HG03571 (cell line): ENCODE measurements at regions not wholly inside any gene's neighbourhood (a gene's known extent, or its start where the extent isn't known, plus 50 kb on each side); places are given as distances from the start of the nearest gene placed in this dataset.
"Not testable (repeated sequence)": the region's sequence is repeated elsewhere in the genome, so short reads cannot be mapped to it uniquely, and the experiment has no call there.

ENCODE experiments used
- ATAC-seq: cut with Tn5 transposase; IDR thresholded peaks from one replicate; pipeline ENCODE4 v1.9.1; 2021; ENCODE audit not compliant: unreplicated experiment

DNA sequence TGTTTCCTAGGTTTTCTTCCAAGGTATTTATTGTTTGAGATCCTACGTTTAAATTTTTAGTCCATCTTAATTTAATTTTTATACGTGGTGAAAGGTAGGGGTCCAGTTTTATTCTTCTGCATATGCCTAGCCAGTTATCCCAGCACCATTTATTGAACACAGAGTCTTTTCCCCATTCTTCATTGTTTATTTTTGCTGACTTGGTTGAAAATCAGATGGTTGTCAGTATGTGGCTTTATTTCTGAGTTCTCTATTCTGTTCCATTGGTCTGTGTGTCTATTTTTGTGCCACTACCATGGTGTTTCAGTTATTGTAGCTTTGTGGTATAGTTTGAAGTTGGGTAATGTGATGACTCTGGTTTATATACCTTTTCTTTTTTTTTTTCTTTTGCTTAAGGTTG lies 753.0 kb upstream of the GOT2 start:
- no peak for ATAC-seq

DNA sequence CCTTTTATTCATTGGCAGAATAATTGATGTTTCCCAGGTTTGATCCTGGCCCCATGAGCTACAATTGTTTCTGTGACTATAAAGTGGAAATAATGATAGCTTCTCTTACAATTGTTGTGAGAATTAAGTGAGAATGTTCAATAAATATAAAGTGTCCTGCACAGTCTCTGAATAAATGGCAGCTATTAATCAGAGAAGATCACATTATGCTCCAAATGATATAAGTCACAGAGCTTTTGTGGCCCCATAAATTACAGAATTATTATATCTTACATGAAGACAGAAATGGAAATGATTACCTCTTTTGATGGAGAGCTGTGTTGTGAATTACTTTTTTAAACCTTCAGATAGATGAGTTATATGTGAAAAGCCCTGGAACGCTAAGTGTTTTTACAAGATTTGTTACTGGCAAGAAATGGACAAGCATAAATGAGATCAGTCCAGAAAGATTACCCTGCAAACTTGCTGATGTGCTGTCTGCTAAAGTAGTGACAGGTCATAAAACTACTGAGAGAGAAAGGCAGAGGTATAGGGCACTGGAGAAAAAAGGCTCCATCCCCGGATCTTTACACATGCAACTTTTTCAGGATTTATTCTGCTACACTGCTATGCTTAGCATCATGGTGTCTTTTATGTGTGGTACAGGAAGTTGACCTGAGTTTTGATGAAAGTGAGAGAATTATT lies 750.9 kb upstream of the GOT2 start:
- ATAC-seq, result no peak

DNA sequence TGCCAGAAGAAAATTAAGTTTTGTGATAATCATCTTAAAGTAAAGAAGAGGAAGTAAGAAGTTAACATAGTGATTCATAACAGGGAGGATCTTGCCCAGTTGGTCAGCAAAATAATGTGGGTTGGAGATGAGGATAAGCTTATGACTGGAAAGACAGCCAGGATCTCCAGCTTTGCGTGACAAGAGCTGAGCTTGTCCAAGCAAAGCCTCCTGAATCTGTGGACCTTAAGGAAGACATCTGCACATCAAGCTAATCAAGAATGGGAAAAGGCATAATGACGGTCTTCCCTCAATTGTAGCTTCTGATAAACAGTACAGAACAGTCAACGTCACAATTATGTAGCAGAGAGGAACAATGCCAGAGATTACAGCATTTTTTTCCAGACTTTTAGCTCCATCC lies 744.7 kb upstream of the GOT2 start:
- ATAC-seq, result no peak

DNA sequence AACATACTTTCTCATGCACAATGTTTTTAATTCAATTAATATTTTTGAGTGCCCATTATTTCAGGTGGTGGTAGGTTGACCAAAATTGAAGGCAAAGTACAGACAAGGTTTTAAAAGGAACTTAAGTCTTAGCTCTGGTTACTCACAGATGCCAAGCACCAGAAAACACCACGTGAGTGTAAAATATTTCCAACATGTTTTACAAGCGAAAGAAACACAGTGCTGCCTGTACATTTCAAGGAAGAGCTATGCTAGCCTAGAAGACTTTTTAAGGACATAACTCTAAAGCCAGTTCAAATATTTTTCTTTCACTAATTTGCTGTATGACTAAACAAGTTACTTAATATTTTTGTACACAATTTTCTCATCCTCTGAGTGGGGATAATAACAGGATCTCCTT lies 736.4 kb upstream of the GOT2 start:
- no peak for ATAC-seq

DNA sequence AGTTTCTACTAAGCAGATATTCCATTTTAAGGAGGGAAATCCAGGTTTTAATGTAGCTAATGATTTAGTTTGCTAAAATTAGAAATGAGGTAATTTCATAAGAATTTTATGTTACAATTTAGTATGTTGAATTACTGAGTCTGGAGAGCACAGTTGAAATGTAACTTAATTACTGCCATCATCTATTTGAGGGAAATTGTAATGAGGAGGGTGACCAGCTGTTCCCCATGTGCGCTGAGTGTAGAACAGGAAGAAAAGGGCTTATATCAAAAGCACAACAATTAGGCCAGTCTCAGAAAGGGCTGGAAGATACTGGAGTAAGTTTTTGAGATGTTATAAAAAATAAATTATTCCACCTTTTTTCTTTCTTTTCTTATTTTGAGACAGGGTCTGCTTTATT lies 735.1 kb upstream of the GOT2 start:
- no peak for ATAC-seq

DNA sequence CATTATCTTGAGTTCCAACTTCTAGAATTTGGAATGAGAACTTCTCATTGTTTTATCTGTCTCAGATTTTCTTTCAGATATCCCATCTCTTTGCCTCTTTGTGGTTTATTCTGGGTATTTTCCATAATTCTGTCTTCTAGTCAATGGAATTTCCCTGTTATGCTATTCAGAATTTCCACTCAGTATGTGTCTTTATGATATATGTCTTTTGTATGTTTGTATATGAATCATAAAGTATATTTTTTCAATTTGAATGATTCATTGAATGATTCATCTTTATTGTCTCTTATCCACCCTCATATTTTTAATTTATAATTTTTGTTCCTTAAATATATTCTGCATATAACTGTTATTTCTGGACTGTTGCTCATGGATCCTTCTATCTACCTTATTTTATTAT lies 729.7 kb upstream of the GOT2 start:
- no peak for ATAC-seq

DNA sequence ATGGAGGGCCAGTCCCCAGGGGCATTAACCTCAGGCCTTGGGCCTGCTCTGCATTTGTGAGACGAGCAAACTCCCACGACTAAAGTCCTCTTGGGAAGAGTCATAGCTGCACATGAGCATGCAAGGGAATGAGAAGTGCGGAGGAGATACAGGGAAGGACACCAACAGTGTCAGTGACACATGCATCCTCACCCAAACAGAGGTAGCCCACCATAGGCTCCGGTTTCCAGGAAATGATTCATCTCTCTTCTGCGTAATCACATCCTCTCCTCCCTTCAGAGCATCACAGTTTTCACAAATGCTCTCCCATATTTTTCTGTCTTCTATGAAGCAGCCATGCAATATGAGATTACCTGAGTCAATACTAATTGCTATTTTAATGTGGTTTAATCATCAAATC lies 725.7 kb upstream of the GOT2 start:
- ATAC-seq, result no peak

DNA sequence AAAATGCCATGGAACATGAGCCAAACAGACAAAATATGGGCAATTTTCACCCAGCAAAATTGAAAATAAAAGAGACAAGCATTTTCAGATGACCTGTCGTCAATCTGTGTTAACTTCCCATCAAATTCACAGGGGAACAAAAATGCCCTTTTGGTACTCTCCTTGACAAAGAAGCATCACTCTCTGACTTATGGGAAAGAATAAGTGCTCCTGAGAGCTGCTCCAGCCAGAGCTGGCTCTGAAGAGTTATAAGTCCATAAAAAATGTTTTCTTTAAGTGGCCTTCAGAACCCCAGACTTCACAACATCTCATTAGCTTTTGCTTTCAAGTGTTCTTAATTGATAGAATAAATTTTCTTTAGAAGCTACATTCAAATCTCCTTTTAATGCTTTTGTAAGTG lies 721.4 kb upstream of the GOT2 start:
- ATAC-seq, result no peak

DNA sequence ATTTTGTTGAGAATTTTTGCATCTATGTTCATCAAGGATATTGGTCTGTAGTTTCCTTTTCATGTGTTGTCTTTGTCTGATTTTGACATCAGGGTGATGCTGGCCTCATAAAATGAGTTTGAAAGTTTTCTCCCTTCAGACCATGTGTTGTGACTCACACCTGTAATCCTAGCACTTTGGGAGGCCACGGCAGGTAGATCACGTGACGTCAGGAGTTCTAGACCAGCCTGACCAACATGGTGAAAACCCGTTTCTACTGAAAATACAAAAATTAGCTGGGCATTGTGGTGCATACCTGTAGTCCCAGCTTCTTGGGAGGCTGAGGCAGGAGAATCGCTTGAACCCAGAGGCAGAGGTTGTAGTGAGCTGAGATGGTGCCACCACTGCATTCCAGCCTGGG lies 716.4 kb upstream of the GOT2 start:
- ATAC-seq, result not testable (repeated sequence)

DNA sequence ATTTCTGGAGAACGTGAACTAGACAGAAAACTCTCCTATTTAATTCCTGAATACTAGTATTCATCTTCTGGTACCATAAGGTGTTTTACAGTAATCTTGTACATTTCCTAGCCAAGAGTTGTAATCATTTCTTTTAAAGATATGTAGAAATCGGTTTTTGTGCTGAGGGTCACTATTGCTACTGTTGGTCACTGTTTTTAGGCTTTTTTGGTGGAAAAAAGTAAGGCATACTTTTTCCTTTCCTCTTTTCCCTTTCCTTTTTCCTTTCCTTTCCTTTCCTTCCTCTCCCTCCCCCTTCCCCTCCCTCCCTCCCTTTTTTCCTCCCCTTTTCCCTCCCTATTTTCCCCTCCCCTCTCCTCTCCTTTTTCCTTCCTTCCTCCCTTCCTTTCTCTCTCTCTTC lies 706.4 kb upstream of the GOT2 start:
- ATAC-seq, result no peak

DNA sequence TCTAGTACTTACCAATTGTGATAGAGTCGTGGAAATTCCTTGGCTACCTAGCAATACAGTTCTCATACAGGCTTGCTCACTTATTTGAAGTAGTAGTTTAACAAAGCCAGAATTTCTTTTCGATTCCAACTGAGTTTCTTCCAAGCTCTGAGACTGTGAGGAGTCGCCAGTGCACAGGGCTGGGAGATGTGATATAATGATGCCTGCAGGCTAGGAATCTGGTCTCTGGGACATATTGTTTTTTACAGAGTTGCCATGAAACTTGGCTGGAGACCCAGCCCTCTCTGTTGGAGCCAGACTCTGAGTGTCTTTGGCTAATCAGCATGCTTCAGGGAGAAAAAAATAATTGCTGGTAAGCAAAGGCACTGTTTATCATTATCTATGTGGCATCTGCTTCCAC lies 698.8 kb upstream of the GOT2 start:
- no peak for ATAC-seq

DNA sequence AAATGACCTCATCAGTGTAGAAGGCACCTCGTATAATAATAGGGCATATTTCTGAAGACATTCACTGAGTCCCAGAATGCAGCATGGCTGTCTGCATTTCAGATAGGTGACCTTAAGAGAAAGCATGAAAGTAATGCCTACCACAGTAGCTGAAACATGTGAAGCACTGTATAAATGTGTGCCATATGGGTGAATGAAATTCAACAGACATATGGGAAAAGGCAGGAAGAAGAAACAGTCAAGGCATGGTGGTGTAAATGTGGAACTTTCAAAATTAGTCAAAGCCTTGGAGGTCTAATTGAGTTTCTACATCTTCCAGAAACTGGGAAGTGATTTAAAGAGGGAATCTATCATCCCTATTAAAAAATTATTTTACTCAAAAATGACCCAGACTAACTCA lies 698.2 kb upstream of the GOT2 start:
- ATAC-seq, result no peak

DNA sequence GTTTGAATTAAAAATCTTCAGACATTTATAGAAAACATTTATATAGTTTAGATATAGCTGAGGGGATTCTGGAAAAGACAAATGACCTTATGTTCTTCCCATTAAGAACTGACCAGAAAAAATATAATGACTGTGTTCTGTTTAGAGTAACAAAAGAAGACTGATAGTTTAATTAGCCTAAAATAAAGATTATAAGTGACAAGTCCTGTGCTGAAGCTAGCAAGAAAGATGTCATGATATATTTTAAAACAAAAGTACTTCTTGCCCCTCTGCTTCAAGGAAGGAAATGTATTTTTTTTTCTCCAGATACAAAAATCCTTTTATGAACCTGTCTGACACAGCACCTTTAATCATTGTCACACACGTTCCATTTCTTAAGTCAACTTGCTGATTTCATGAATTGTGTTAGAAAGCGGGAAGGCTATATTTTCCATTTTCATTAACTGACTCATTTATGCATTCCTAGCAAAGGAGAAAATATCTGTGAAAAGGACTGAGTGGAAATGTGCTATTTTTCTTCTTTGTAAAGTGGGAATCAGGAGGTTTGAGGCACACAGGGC lies 690.7 kb upstream of the GOT2 start:
- no peak for ATAC-seq

DNA sequence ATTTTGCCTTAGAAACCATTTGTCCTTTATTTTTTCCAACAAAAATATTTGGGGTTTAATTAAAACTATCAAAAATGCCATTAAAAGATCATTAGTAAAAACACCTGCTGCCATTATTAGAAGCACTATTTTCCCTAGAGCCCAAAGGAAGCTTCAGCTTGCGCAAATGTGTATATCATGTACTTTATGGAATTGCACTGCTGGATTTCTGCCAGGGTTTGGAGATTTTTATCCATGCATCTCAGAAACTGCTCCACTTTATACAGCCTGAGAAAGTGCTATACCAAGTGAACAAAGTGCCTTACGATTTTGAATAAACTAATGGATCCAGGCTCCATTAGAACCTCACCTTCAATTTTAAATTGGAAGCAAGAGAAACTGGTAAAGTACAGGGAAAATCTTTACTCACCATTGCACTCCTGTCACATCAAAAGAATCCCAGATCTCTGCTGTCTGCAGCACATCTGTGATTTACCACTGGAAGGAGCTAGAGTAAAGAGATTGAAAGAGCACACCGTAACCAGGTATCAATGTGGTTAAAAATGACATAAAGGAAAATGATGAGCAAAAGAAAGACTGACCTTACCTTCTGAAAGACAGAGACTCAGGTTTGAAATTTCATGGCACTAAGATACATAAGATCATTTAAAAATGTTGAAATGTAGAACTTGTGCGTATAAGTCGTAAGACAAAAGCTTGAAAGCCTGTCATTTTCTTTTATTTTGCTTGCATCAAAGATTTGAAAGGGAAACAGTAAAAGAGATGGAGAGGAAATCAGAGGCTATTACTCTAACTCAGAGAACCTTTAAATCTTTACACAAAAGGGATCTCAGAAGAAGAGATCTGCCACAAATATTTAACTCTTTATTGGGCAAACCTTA lies 678.1 kb upstream of the GOT2 start:
- ATAC-seq, result no peak

DNA sequence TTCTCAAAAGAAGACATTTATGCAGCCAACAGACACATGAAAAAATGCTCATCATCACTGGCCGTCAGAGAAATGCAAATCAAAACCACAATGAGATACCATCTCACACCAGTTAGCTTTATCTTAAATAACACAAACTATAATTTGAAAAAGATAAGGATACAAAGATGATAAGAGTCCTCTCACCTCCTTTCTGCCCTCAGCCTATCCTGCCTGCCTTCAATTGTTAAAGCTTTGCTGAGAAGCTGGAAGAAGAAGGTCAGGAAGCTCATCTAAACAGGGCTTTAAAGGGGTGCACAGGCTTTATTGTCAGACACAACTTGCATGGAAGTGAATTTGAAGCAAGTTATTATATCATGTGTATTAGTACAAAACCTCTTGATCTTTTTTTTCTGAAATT lies 676.3 kb upstream of the GOT2 start:
- ATAC-seq, result no peak

DNA sequence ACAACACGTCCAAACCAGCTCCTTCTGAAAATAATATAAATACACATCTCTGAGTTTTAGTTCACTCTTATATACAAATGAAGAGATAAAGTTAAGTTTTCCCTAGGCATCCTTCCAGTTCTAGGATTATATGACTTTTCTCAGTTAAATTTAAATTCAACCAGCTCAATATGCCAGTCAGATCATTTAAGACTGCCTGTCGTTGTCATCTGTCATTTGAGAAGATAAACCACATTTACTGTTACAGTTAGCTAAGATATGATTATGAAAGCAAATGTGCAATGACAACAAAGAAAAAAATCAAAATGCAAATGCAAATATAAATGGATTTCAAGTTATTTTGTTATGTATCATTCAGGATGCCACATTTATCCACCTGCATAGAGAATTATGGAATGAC lies 671.7 kb upstream of the GOT2 start:
- ATAC-seq, result no peak

DNA sequence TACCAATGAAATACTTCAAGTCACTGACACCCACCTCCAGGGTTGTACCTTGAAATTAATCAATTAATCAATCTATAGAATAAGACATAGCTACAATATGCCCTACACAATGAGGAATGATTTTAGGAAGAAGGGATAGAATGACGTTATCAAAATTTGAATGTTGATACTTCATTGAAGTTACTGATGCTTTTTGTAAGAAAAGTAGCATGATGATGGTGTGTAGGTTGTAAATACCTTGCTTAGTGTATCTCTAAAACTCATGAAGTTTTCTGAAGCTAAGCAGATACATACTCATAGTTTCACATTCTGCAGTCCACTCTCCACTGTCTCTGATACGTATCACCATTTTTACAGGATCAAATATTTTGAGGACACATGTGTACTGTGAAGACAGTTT lies 670.4 kb upstream of the GOT2 start:
- ATAC-seq, result no peak

DNA sequence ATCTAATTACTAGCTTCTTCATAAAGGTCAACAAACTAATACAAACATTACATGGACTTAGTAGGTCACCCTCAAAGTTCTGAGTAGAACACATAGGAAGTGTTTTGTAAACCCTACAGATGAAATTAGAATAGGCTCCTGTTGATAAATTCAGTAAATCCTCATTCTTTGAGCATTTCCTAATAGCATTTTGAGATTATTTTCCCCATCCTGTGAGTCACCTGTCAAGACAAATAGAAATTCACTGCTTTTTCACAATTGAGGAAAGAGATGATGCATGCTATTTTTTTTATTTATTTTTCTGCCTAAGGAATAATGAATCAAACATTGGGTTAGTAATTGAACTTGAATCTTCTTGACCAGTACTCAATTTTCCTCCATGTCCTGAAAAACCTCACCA lies 666.7 kb upstream of the GOT2 start:
- no peak for ATAC-seq

DNA sequence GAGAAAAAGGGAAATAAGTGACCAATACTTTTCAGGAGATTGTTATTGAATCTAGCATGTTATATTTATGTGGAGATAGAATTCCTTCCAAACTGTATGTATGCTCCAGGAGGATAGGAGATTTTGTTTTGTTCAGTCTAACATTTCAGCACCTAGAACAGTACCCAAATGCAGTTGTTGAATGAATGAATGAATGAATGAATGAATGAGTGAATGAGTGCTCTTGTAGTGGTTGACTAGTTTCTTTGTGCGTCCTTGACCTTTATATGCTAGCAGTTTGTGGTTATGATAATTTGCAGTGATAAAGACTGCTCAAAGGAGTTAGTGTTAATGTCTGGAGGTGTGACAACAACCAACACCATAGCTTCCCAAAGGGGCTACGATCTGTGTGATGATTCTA lies 663.5 kb upstream of the GOT2 start:
- no peak for ATAC-seq

DNA sequence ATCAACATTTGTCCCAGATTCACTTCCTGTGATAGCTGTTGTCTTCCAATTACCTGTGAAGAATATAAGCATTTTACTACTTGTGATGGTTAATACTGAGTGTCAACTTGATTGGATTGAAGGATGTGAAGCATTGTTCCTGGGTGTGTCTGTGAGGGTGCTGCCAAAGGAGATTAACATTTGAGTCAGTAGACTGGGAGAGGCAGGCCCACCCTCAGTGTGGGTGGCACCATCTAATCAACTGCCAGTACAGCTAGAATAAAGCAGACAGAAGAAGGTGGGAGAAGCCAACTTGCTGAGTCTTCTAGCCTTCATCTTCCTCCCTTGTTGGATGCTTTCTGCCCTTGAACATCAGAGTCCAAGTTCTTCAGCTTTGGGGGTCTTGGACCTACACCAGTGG lies 660.4 kb upstream of the GOT2 start:
- no peak for ATAC-seq

DNA sequence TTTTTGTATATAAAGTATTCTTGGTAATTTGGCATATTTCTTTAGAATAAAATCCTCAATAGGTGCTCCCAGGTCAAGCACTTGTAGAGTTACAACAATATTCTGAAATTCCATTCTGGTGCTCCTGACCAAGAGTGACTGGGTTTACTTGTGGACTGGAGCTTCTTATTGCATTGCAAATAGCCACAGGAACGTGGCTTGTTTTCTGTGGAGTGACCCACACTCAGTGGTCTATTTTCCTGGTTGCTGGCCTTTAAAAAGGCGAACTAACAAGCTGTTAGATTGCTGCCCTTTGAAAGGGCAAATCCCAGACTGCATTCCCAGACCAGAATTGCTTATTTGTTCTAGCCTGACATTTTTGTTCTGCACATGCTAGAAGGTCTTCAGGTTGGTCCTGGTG lies 658.8 kb upstream of the GOT2 start:
- ATAC-seq, result no peak

DNA sequence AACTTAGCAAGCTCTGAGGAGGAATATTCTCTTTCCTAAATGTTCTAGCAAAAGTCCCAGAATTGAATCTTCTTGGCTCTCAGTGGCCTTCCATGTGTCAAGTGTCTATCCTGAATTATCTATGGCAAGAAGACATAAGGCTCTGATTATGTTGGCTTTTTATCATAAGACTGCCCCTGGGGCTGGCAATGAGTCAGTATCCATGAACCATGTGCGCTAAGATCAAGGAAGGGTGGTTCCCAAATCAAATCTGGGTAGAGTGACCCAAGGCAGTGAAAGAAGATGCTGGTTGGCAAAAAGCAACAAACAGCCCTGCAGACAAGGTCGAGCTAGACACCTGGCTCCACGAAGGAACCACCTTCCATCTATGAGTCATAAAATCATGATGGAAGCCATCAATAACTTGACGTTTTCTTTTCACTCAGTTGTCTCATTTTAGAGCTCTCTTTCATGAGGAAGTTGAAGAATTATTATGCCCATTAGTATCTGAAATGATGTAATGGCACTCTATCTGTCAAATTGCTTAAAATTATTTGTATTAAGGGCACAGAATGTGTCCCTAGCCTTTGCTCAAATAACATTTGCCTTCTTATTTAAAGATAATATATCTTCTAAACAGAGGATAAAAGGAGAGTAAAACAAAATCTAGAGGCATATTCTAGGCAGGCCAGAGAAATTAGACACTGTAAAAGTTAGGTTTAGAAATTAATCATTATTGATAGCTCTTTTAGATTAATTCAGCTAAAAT lies 657.7 kb upstream of the GOT2 start:
- no peak for ATAC-seq
